A549 (cell line): ENCODE measurements at regions not wholly inside any gene's neighbourhood (a gene's known extent, or its start where the extent isn't known, plus 50 kb on each side); places are given as distances from the start of the nearest gene placed in this dataset.

ENCODE experiments used
- JUN ChIP-seq, 2 experiments: fragments of >200 bp; sonication (Bioruptor Twin); formaldehyde crosslinking; IDR thresholded peaks; 2 replicates in 1 of 2; 3 replicates in 1 of 2; pipeline ENCODE4 v1.6.1; 2016 to 2017
- MYC ChIP-seq: IDR thresholded peaks from 2 replicates; pipeline ENCODE4 v1.6.1; 2012; ENCODE audit warnings: mild to moderate bottlenecking, inconsistent platforms, low read length, improper control_type of control experiment, borderline replicate concordance
- NPAS2 ChIP-seq: fragments of 250-450 bp; sonication (Bioruptor Pico); IDR thresholded peaks from 2 replicates; pipeline ENCODE4 v1.8.0; 2022; ENCODE audit warnings: mild to moderate bottlenecking, moderate library complexity, borderline replicate concordance
- RCOR1 ChIP-seq: fragments of 150-350 bp; IDR thresholded peaks from 2 replicates; pipeline ENCODE4 v1.6.1; 2014; ENCODE audit warnings: antibody characterized with exemption, low read length, low read depth
- RFX5 ChIP-seq: fragments of 450-650 bp; IDR thresholded peaks from 2 replicates; pipeline ENCODE4 v1.7.1; 2014; ENCODE audit warnings: antibody characterized with exemption, mild to moderate bottlenecking, moderate library complexity
- TF ChIP-seq, protein P1 (sequence below): fragments of >200 bp; sonication (Bioruptor Twin); formaldehyde crosslinking; IDR thresholded peaks from 3 replicates; pipeline ENCODE4 v1.5.1; 2016

DNA sequence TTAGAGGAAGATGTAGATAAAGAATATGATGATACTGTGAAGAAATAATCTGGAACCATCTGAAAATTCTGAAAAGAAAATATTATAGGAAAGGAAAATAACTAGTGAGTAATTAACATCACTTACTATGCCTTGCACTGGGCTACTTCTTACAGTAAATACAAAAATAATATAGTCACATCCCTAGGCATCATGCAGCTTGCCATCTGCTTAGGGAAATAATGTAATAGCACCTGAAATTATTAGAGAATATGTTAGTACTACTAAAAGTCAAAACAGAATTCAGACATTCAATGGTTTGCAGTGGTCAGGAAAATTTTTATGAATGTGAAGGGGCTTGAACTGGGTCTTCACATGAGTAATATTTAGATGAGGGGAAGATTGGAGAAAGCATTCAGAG lies 272.2 kb upstream of the EMCN start:
- TF ChIP-seq JUN (IDR thresholded peaks at IDR 0.05) = no peak
- TF ChIP-seq, protein P1, sequence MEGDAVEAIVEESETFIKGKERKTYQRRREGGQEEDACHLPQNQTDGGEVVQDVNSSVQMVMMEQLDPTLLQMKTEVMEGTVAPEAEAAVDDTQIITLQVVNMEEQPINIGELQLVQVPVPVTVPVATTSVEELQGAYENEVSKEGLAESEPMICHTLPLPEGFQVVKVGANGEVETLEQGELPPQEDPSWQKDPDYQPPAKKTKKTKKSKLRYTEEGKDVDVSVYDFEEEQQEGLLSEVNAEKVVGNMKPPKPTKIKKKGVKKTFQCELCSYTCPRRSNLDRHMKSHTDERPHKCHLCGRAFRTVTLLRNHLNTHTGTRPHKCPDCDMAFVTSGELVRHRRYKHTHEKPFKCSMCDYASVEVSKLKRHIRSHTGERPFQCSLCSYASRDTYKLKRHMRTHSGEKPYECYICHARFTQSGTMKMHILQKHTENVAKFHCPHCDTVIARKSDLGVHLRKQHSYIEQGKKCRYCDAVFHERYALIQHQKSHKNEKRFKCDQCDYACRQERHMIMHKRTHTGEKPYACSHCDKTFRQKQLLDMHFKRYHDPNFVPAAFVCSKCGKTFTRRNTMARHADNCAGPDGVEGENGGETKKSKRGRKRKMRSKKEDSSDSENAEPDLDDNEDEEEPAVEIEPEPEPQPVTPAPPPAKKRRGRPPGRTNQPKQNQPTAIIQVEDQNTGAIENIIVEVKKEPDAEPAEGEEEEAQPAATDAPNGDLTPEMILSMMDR = no peak
- TF ChIP-seq RCOR1 = no peak
- no peak for TF ChIP-seq RFX5
- TF ChIP-seq MYC = no peak
- TF ChIP-seq NPAS2 = no peak
